Right lobe of liver (tissue), 4 donors: ENCODE measurements at regions not wholly inside any gene's neighbourhood (a gene's known extent, or its start where the extent isn't known, plus 50 kb on each side); places are given as distances from the start of the nearest gene placed in this dataset.

Experiments
- CTCF ChIP-seq, 4 donors: fragments of 200-600 bp in 3 of 4; fragments of 450-650 bp in 1 of 4; IDR thresholded peaks; one replicate each; pipeline versions ENCODE4 v1.5.1 to v1.8.0; 2016 to 2022; ENCODE audit warnings: antibody characterized with exemption in 4 of 4, mild to moderate bottlenecking in 2 of 4
- POLR2A ChIP-seq: fragments of 450-650 bp; IDR thresholded peaks from one replicate; pipeline ENCODE4 v1.6.1; 2017; ENCODE audit warnings: antibody characterized with exemption, mild to moderate bottlenecking
- donor health status: DM: no; HTN: no; CAD: no.
- donor health status: DM: no; HTN: no; CAD: no.
- donor health status: DM: no; HTN: yes; CAD: no.

GRCh38 chr4:179597301-179597700 lies 2155.1 kb upstream of the AGA start:
- TF ChIP-seq POLR2A (no peak), CTCF (IDR thresholded peaks at IDR 0.05) (no peak)
